ENCODE measurements at regions not wholly inside any gene's neighbourhood (a gene's known extent, or its start where the extent isn't known, plus 50 kb on each side); places are given as distances from the start of the nearest gene placed in this dataset.

DNA sequence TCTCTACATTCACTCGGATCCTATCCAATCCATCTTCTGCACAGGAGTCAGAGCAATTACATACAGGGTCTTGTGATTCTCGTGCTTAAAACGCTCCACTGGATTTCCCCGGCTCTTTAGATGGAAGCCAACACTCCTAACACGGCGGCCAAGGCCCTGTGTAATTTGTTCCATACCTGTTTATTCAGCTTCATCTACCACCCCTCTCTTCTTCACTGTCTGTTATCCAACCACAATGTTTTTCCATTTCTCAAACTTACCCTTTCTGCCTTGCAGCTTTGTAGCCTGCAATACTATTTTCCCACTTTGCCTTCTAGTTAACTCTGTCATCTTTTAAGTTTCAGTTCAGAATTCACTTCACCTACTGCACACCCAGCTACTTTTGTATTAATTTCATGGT lies 249.6 kb upstream of the USP25 start:
- DNase-seq, result no peak
- Histone ChIP-seq H3K27ac (ENCODE audit: low read length) (no peak overlapping the region), H3K4me3 (ENCODE audit: low read length) (no peak overlapping the region), H3K4me1 (ENCODE audit: control insufficient read depth, insufficient read depth, low read length) (no peaks in the 10 kb centered on the region), H3K27me3 (ENCODE audit: control insufficient read depth, insufficient read depth) (no peaks in the 10 kb centered on the region), H3K9me3 (ENCODE audit: control insufficient read depth, low read length) (no peaks in the 10 kb centered on the region)
- no peak for ATAC-seq
- 86% methylated on average over 6 of the region's 6 CpGs for WGBS
- intact Hi-C loops (cut with DNase I), result loop anchor here (5.0 to 10.0 kb wide), 5 partner anchors 413 to 618 kb away; partner anchors contain the start of gene NRIP1 (in 1 of the 4)

DNA sequence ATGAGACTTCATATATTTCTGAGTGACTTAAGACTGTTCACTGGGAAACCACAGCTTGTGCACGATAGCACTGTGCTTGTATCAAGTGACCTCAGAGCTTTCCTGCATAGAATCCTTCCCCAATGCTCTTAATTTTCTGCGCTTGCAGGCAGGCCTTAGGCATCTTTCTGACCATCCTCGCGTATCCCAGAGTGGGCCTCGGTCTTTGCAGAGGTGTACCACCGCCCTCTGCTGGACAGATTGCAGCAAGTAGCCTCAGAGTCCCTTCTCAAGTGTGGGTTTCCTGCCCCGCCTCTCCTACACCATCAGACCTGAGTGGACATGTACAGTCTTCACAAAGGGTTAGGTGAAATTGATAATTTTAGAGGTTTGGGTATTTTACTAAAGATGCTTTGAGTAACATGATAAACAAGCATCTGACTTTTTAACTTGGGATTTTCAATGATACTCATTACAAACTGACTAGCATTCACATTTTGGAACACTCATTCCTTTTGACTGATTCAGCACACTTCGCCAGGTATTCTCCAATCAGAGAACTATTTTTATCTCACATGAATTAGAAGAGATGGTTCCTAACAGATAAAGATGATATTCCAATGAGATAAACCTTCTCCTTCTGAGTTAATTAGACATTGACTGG lies 246.5 kb upstream of the USP25 start:
- Histone ChIP-seq H3K4me3 (ENCODE audit: low read length) (no peak overlapping the region), H3K4me1 (ENCODE audit: control insufficient read depth, insufficient read depth, low read length) (no peaks in the 10 kb centered on the region), H3K27me3 (ENCODE audit: control insufficient read depth, insufficient read depth) (no peaks in the 10 kb centered on the region), H3K27ac (ENCODE audit: low read length) (no peak overlapping the region), H3K9me3 (ENCODE audit: control insufficient read depth, low read length) (no peaks in the 10 kb centered on the region)
- DNase-seq (peak; percentile 86 to 94 (median 91)), ATAC-seq (peak; percentile 99)
- intact Hi-C loops (cut with DNase I), result loop anchor here (5.0 to 10.0 kb wide), 5 partner anchors 416 to 621 kb away; partner anchors contain the start of gene NRIP1 (in 1 of the 4)
- WGBS, result 13% methylated on average over 8 of the region's 8 CpGs

DNA sequence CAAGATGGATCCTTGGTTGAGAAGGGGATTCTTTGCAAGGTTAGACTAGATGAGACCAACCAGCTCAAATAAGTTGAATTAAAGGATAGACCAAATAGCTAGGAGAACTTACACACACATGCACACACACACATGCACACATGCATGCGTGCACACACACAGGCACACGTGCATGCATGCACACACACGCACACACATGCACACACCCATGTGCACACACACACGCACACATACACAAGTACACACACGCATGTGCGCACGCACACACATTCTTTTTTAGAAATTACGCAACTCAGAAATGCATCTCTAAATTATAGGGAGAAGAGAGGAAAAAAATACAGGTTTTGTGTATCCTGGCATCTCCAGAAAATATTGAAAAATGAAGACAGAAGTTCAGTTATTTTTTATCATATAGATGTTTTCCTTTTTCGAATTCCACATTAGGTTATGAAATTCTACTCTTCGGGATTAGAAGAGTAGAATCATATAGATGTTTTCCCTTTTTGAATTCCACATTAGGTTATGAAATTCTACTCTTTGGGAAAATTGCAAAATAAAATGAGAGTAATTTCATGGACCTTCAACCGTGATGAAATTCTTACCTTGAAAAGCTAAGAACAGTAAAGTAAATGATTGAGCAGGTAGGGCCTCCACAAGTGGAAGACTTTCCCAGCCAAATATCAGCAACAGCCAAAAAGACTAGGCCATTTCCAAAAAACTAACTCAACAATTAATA lies 243.2 kb upstream of the USP25 start:
- H3K27me3 ChIP-seq (ENCODE audit: control insufficient read depth, insufficient read depth), result no peaks in the 10 kb centered on the region
- H3K27ac ChIP-seq (ENCODE audit: low read length), result no peak overlapping the region
- H3K9me3 ChIP-seq (ENCODE audit: control insufficient read depth, low read length), result no peaks in the 10 kb centered on the region
- ATAC-seq, result no peak
- DNase-seq, result no peak
- H3K4me3 ChIP-seq (ENCODE audit: low read length), result no peak overlapping the region
- 92% methylated on average over 11 of the region's 11 CpGs for WGBS
- intact Hi-C loops (cut with DNase I), result loop anchor here in 3 of 4 donors (5.0 to 10.0 kb wide), 3 partner anchors 422 to 622 kb away; partner anchors contain the start of gene NRIP1 (in 1 of the 3)
- H3K4me1 ChIP-seq (ENCODE audit: control insufficient read depth, insufficient read depth, low read length), result no peaks in the 10 kb centered on the region

DNA sequence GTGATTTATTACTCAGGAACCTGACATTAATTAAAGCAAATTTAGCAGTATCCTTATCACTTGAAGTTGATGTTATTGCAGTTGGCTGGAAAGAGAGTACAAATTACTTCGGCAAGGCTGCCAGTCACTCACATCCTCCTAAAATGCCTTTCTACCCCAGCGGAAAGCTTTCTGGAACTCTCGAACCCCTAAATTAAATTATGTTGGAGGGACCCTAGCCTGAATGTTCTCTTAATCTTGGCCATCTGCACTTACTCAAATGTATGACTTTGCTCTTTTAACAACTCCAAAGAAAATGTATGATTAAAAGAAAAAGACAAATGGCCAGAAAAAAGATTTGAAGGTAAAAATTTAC lies 242.6 kb upstream of the USP25 start:
- intact Hi-C loops (cut with DNase I), result loop anchor here in 3 of 4 donors (5.0 to 10.0 kb wide), 3 partner anchors 422 to 622 kb away; partner anchors contain the start of gene NRIP1 (in 1 of the 3)

DNA sequence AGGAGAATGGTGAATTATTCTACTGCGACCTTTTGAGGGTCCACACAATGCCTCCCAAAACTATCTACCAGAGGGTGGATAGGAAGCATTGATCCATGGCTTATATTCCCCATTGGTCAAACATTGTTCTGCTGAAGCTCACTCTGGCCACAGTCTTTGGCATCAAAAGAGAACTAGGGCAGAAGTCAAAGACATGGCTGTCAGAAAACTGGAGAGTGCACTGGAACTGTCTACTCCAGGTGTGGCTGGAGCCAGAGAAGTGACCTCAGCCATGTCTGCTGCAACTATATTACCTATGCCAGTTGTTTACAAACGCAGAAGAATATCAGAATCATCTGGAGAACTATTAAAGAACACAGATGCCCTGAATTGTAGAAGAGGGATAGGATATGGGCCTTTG lies 238.7 kb upstream of the USP25 start:
- Histone ChIP-seq H3K4me1 (ENCODE audit: control insufficient read depth, insufficient read depth, low read length) (no peaks in the 10 kb centered on the region), H3K27ac (ENCODE audit: low read length) (no peak overlapping the region), H3K4me3 (ENCODE audit: low read length) (no peak overlapping the region), H3K27me3 (ENCODE audit: control insufficient read depth, insufficient read depth) (no peaks in the 10 kb centered on the region), H3K9me3 (ENCODE audit: control insufficient read depth, low read length) (no peaks in the 10 kb centered on the region)
- intact Hi-C loops (cut with DNase I), result no loop called here
- no peak for DNase-seq
- WGBS, result 83% methylated on average over 2 of the region's 2 CpGs
- ATAC-seq, result no peak

More for the DNA sequence above, 242.6 kb upstream of the USP25 start:
- Histone ChIP-seq H3K27ac (ENCODE audit: low read length) (no peak overlapping the region), H3K4me3 (ENCODE audit: low read length) (no peak overlapping the region), H3K4me1 (ENCODE audit: control insufficient read depth, insufficient read depth, low read length) (no peaks in the 10 kb centered on the region), H3K9me3 (ENCODE audit: control insufficient read depth, low read length) (no peaks in the 10 kb centered on the region), H3K27me3 (ENCODE audit: control insufficient read depth, insufficient read depth) (no peaks in the 10 kb centered on the region)
- DNase-seq (no peak), ATAC-seq (no peak)
- 76% methylated on average over 3 of the region's 3 CpGs for WGBS

DNA sequence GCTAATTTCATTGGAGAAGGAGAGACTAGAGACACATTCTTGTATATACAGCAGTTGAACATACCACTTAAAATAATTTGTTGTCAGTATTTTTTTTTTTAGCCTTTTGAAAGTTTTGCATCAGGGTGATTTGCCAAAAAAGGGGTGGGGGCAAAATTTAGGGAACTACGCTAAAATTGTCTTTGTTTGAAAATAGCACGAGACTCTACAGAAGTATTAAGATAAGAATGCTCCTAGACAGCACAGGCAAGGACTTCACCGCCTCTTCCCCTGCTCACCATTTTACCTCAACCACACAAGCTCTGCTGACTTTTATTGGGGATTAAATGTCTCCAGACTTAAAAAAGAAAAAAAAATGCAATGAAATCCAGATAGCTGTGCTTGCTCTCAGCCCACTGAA lies 236.1 kb upstream of the USP25 start:
- H3K27me3 ChIP-seq (ENCODE audit: control insufficient read depth, insufficient read depth), result no peaks in the 10 kb centered on the region
- H3K9me3 ChIP-seq (ENCODE audit: control insufficient read depth, low read length), result no peaks in the 10 kb centered on the region
- intact Hi-C loops (cut with DNase I), result no loop called here
- no peak overlapping the region for H3K27ac ChIP-seq (ENCODE audit: low read length)
- ATAC-seq, result no peak
- H3K4me3 ChIP-seq (ENCODE audit: low read length), result no peak overlapping the region
- H3K4me1 ChIP-seq (ENCODE audit: control insufficient read depth, insufficient read depth, low read length), result no peaks in the 10 kb centered on the region
- no peak for DNase-seq
- WGBS, result 49% methylated on average over 3 of the region's 3 CpGs

DNA sequence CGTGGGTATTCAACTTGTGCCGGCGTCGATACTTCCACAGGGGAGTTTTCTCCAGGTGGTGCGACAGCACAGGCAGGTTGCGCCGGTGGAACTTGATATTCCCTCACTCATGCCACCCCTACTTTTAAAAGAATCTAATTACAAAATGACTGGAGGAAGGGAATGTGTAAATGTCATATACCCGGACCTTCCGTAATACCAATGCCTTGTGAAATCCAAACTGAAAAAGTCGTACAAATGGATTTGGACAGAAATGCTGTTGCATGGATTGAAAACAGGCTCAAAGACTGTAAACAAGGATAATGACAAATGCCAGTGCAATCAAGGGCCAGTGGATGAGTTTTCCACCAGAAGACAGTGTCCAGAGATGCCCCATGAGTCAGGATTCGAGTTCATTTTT lies 235.3 kb upstream of the USP25 start:
- intact Hi-C loops (cut with DNase I), result no loop called here
- Histone ChIP-seq H3K9me3 (ENCODE audit: control insufficient read depth, low read length) (no peaks in the 10 kb centered on the region), H3K4me3 (ENCODE audit: low read length) (no peak overlapping the region), H3K27me3 (ENCODE audit: control insufficient read depth, insufficient read depth) (no peaks in the 10 kb centered on the region), H3K4me1 (ENCODE audit: control insufficient read depth, insufficient read depth, low read length) (no peaks in the 10 kb centered on the region), H3K27ac (ENCODE audit: low read length) (no peak overlapping the region)
- ATAC-seq (no peak), DNase-seq (no peak)
- 94% methylated on average over 11 of the region's 11 CpGs for WGBS

DNA sequence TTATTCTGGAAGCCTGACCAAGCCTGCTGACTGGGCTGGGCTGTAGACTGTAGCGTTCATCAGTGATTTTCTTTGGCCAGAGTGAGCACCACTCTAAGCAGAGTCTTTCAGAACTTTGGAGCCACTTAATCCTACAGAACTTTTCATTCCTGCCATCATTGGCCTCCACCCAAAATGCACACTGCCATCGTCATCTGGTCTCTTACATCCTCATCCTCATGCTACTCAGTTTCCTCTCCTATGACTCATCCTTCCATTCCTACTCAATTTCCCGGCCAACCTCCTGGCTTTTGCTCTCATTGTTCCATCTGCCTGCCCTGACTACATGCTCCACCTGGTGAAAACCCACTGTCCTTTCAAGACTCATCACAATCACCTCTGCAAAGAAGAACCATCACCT lies 233.8 kb upstream of the USP25 start:
- DNase-seq, result no peak
- no peaks in the 10 kb centered on the region for H3K4me1 ChIP-seq (ENCODE audit: control insufficient read depth, insufficient read depth, low read length)
- H3K27me3 ChIP-seq (ENCODE audit: control insufficient read depth, insufficient read depth), result no peaks in the 10 kb centered on the region
- H3K4me3 ChIP-seq (ENCODE audit: low read length), result no peak overlapping the region
- H3K27ac ChIP-seq (ENCODE audit: low read length), result no peak overlapping the region
- ATAC-seq, result no peak
- H3K9me3 ChIP-seq (ENCODE audit: control insufficient read depth, low read length), result no peaks in the 10 kb centered on the region
- WGBS, result 68% methylated on average over 3 of the region's 3 CpGs
- intact Hi-C loops (cut with DNase I), result no loop called here

DNA sequence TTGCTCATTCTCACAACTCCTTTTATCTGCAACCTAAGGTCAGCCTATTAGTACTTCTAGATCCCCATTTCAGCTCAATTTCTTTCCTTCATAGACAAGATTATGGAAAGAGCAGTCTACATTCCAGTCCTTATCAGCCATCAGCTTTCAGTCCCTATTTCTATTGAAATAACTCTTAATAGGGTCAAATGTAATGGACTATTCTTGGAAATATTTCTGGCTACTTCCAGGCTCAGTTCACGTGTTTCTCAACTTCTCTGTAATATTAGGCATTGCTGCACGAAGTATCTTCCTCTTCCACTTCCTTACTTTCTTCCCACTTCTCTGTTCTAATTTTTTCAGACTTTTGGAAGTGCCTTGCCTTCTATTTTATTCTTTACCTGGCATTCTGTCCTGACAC lies 232.9 kb upstream of the USP25 start:
- Histone ChIP-seq H3K27me3 (ENCODE audit: control insufficient read depth, insufficient read depth) (no peaks in the 10 kb centered on the region), H3K4me1 (ENCODE audit: control insufficient read depth, insufficient read depth, low read length) (no peaks in the 10 kb centered on the region), H3K27ac (ENCODE audit: low read length) (no peak overlapping the region), H3K9me3 (ENCODE audit: control insufficient read depth, low read length) (no peaks in the 10 kb centered on the region), H3K4me3 (ENCODE audit: low read length) (no peak overlapping the region)
- no peak for ATAC-seq
- 49% methylated on average over 2 of the region's 2 CpGs for WGBS
- intact Hi-C loops (cut with DNase I), result no loop called here
- no peak for DNase-seq

DNA sequence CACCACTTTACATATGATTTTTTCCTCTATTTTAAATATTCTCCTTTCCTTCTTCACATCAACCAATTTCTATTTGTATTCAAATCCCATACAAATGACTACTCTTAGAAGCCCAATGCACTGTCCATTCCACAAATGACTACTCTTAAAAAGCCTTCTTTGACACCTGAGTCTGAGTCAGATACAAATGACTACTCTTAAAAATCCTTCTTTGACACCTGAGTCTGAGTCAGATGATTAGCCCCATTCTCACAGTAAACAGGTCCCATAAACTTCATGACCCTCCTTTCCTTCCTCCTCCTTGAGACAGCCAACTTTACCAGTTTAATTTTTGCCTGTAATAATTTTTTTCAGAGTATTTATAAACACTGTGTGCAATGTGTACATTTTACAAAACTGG lies 231.3 kb upstream of the USP25 start:
- Histone ChIP-seq H3K27me3 (ENCODE audit: control insufficient read depth, insufficient read depth) (no peaks in the 10 kb centered on the region), H3K4me1 (ENCODE audit: control insufficient read depth, insufficient read depth, low read length) (no peaks in the 10 kb centered on the region), H3K4me3 (ENCODE audit: low read length) (no peak overlapping the region), H3K9me3 (ENCODE audit: control insufficient read depth, low read length) (no peaks in the 10 kb centered on the region), H3K27ac (ENCODE audit: low read length) (no peak overlapping the region)
- intact Hi-C loops (cut with DNase I), result no loop called here
- DNase-seq (no peak), ATAC-seq (no peak)

DNA sequence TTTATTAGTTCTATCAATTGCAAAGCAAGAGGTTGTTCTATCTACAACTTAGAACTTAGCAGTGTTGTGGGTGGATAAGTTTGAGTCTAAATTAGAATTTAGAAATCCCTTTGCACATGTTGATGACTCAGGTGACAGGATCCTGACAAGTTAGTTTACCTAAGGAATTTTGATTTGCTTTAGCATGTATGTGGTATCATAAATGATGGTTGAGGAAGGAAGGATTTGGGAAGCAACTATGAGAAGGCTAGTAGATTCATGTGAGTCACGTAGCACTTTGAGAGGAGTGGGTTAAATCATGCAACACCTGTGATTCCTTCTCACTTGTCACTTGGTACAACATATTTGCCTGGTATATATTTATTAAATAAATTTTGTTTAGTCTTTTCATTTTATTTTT lies 223.7 kb upstream of the USP25 start:
- H3K27me3 ChIP-seq (ENCODE audit: control insufficient read depth, insufficient read depth), result no peaks in the 10 kb centered on the region
- DNase-seq (no peak), ATAC-seq (no peak)
- no peak overlapping the region for H3K27ac ChIP-seq (ENCODE audit: low read length)
- H3K4me3 ChIP-seq (ENCODE audit: low read length), result no peak overlapping the region
- no peaks in the 10 kb centered on the region for H3K9me3 ChIP-seq (ENCODE audit: control insufficient read depth, low read length)
- intact Hi-C loops (cut with DNase I), result no loop called here
- WGBS, result 80% methylated on average over 1 of the region's 1 CpG
- no peaks in the 10 kb centered on the region for H3K4me1 ChIP-seq (ENCODE audit: control insufficient read depth, insufficient read depth, low read length)
